H9 (cell line): ENCODE measurements at regions not wholly inside any gene's neighbourhood (a gene's known extent, or its start where the extent isn't known, plus 50 kb on each side); places are given as distances from the start of the nearest gene placed in this dataset.

Experiments
- DNase-seq: peaks from one replicate; pipeline ENCODE4 v3.0.0-alpha.2; 2017
- H2AFZ ChIP-seq: one replicate; pipeline ENCODE4 v1.6.1; 2013; ENCODE audit warnings: mild to moderate bottlenecking, low read length, control low read depth, moderate library complexity
- H2AK5ac ChIP-seq: 2 replicates; pipeline ENCODE4 v1.6.1; 2013; ENCODE audit warnings: low read length, control low read depth, mixed read lengths; ENCODE audit not compliant: insufficient read length
- H2BK120ac ChIP-seq: one replicate; pipeline ENCODE4 v1.6.1; 2013; ENCODE audit warnings: low read depth, mild to moderate bottlenecking, low read length, control low read depth, inconsistent platforms; ENCODE audit not compliant: poor library complexity, severe bottlenecking
- H2BK12ac ChIP-seq: 2 replicates; pipeline ENCODE4 v1.6.1; 2013; ENCODE audit warnings: low read length, control low read depth, mixed read lengths, low read depth; ENCODE audit not compliant: insufficient read length
- H2BK15ac ChIP-seq: 2 replicates; pipeline ENCODE4 v1.6.1; 2013; ENCODE audit warnings: low read depth, low read length, control low read depth
- H2BK20ac ChIP-seq: one replicate; pipeline ENCODE4 v1.6.1; 2013; ENCODE audit warnings: low read depth, mild to moderate bottlenecking, low read length, control low read depth, inconsistent platforms; ENCODE audit not compliant: poor library complexity, severe bottlenecking
- H2BK5ac ChIP-seq: 2 replicates; pipeline ENCODE4 v1.6.1; 2013; ENCODE audit warnings: low read length, control low read depth, mixed read lengths; ENCODE audit not compliant: insufficient read length
- H3K14ac ChIP-seq: 2 replicates; pipeline ENCODE4 v1.6.1; 2013; ENCODE audit warnings: low read length, control low read depth; ENCODE audit not compliant: insufficient read depth
- H3K18ac ChIP-seq: 2 replicates; pipeline ENCODE4 v1.6.1; 2013; ENCODE audit warnings: low read depth, mild to moderate bottlenecking, mixed read lengths, low read length, control low read depth; ENCODE audit not compliant: insufficient read length
- H3K23ac ChIP-seq: 2 replicates; pipeline ENCODE4 v1.6.1; 2013; ENCODE audit warnings: low read length, control low read depth, mixed read lengths, low read depth; ENCODE audit not compliant: insufficient read length
- H3K23me2 ChIP-seq: 2 replicates; pipeline ENCODE4 v1.6.1; 2013; ENCODE audit warnings: low read depth, mild to moderate bottlenecking, mixed read lengths, low read length, control low read depth; ENCODE audit not compliant: insufficient read length, poor library complexity, severe bottlenecking
- H3K27ac ChIP-seq: 2 replicates; pipeline ENCODE4 v1.5.1; 2013; ENCODE audit warnings: low read length, control low read depth, mixed read lengths, low read depth; ENCODE audit not compliant: insufficient read length
- H3K27me3 ChIP-seq: 2 replicates; pipeline ENCODE4 v1.6.1; 2013; ENCODE audit warnings: low read length, control low read depth, inconsistent platforms; ENCODE audit not compliant: insufficient read depth
- H3K4ac ChIP-seq: 2 replicates; pipeline ENCODE4 v1.6.1; 2013; ENCODE audit warnings: low read depth, mild to moderate bottlenecking, control low read depth, inconsistent platforms, low read length, moderate library complexity
- H3K4me1 ChIP-seq: 2 replicates; pipeline ENCODE4 v1.6.1; 2013; ENCODE audit warnings: low read length, control low read depth, inconsistent platforms; ENCODE audit not compliant: insufficient read depth
- H3K4me2 ChIP-seq: 2 replicates; pipeline ENCODE4 v1.6.1; 2013; ENCODE audit warnings: low read length, control low read depth, mixed read lengths; ENCODE audit not compliant: insufficient read length, insufficient read depth
- H3K56ac ChIP-seq: 2 replicates; pipeline ENCODE4 v1.6.1; 2013; ENCODE audit warnings: low read depth, mild to moderate bottlenecking, mixed read lengths, low read length, control low read depth; ENCODE audit not compliant: insufficient read length
- H3K79me1 ChIP-seq: 2 replicates; pipeline ENCODE4 v1.6.1; 2013; ENCODE audit warnings: low read depth, mild to moderate bottlenecking, moderate library complexity, low read length, control low read depth, inconsistent platforms; ENCODE audit not compliant: insufficient read depth, poor library complexity, severe bottlenecking
- H3K79me2 ChIP-seq: 2 replicates; pipeline ENCODE4 v1.6.1; 2013; ENCODE audit warnings: low read length, control low read depth, inconsistent platforms; ENCODE audit not compliant: insufficient read depth
- H3K9ac ChIP-seq: 2 replicates; pipeline ENCODE4 v1.6.1; 2013; ENCODE audit warnings: low read length, control low read depth, mixed read lengths; ENCODE audit not compliant: insufficient read length; ENCODE audit errors: extremely low read depth
- H3K9me3 ChIP-seq: one replicate; pipeline ENCODE4 v1.6.1; 2013; ENCODE audit warnings: low read depth, low read length, inconsistent platforms; ENCODE audit not compliant: control insufficient read depth
- H3T11ph ChIP-seq: one replicate; pipeline ENCODE4 v1.6.1; 2013; ENCODE audit warnings: mild to moderate bottlenecking, low read length, control low read depth, inconsistent platforms
- H4K20me1 ChIP-seq: one replicate; pipeline ENCODE4 v1.6.1; 2013; ENCODE audit not compliant: control insufficient read depth, insufficient read length, insufficient read depth
- H4K5ac ChIP-seq: 2 replicates; pipeline ENCODE4 v1.6.1; 2013; ENCODE audit warnings: low read depth, mild to moderate bottlenecking, mixed read lengths, low read length, control low read depth; ENCODE audit not compliant: insufficient read length
- H4K8ac ChIP-seq: replicated peaks from 2 replicates; pipeline ENCODE4 v1.6.1; 2013; ENCODE audit warnings: low read length, control low read depth, mixed read lengths, low read depth; ENCODE audit not compliant: insufficient read length
- H4K91ac ChIP-seq: 2 replicates; pipeline ENCODE4 v1.6.1; 2013; ENCODE audit warnings: low read depth, mild to moderate bottlenecking, moderate library complexity, mixed read lengths, low read length, control low read depth; ENCODE audit not compliant: insufficient read length
- H3K27ac Mint-ChIP-seq, 3 experiments: 2 replicates in 2 of 3; 3 replicates in 1 of 3; pipeline ENCODE4 v1.8.0; 2020 to 2021; ENCODE audit warnings: mixed read lengths in 3 of 3, mild to moderate bottlenecking in 1 of 3, moderate library complexity in 1 of 3
- H3K27me3 Mint-ChIP-seq: 2 replicates; pipeline ENCODE4 v1.8.0; 2021; ENCODE audit warnings: low read depth, mild to moderate bottlenecking, moderate library complexity, mixed read lengths
- H3K36me3 Mint-ChIP-seq, 3 experiments: 2 replicates in 2 of 3; 3 replicates in 1 of 3; pipeline ENCODE4 v1.8.0; 2020 to 2021; ENCODE audit warnings: low read depth in 3 of 3, mixed read lengths in 3 of 3; ENCODE audit not compliant: insufficient read depth in 1 of 3
- H3K4me1 Mint-ChIP-seq, 2 experiments: 2 replicates each; pipeline ENCODE4 v1.8.0; 2020; ENCODE audit warnings: mixed read lengths in 2 of 2
- H3K4me3 Mint-ChIP-seq, 2 experiments: 2 replicates in 1 of 2; 3 replicates in 1 of 2; pipeline ENCODE4 v1.8.0; 2020 to 2021; ENCODE audit warnings: mild to moderate bottlenecking in 2 of 2, mixed read lengths in 2 of 2, moderate library complexity in 1 of 2
- H3K9me3 Mint-ChIP-seq, 2 experiments: 2 replicates in 1 of 2; 3 replicates in 1 of 2; pipeline ENCODE4 v1.8.0; 2020; ENCODE audit warnings: mild to moderate bottlenecking in 2 of 2, mixed read lengths in 2 of 2, moderate library complexity in 1 of 2
- WGBS: extraction: QIAGEN DNeasy Blood & Tissue Kit; methylation state at CpG from one replicate; pipeline ENCODE4 v1.1.7; 2013; ENCODE audit warnings: missing lambda C conversion rate, low lambda C conversion rate, mixed read lengths; ENCODE audit not compliant: insufficient read length; ENCODE audit errors: extremely low coverage; 5-methylcytosine and 5-hydroxymethylcytosine counted together
- TF ChIP-seq, protein P1 (sequence below): fragments of 200-600 bp; sonication (generic); conservative IDR thresholded peaks from 3 replicates; pipeline ENCODE4 v1.8.0; 2021; ENCODE audit warnings: antibody characterized with exemption, mild to moderate bottlenecking

DNA sequence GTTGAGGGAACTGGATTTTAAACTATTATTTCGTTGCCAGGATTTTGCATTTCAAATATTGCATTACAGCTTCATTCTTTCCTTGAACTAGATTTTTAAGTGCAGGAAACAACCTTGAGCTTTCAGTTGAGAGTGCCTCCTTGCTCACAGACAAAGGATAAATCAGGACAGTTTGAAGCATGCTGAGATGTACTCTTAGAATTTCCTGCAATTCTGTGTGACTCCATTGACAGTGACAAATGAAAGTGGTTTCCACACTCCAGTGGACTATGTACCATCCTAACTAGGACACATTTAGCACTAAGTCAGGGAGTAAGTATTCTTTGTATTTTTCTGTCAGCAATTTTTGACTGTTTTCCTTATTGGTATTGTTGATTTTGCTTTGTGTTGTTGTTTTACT is 100.0 kb upstream of the PLCXD3 start:
- Mint-ChIP-seq H3K9me3 (peaks cover 6 to 17% of the 10 kb centered on the region in 2 experiments; a peak in 4 of 5 replicates), H3K36me3 (peaks cover 0 to 9% (median 0%) of the 10 kb centered on the region in 3 experiments; a peak in 3 of 7 replicates), H3K4me1 (no peaks in the 10 kb centered on the region), H3K27ac (no peak overlapping the region), H3K4me3 (no peak overlapping the region), H3K27me3 (no peaks in the 10 kb centered on the region)
- no peak overlapping the region for H4K91ac ChIP-seq
- H2BK5ac ChIP-seq, result no peak overlapping the region
- no CpG with 5 or more reads among the region's 1 CpG for WGBS
- no peak overlapping the region for H3T11ph ChIP-seq
- no peak overlapping the region for H3K4ac ChIP-seq
- H3K27ac ChIP-seq, result no peak overlapping the region
- H3K23ac ChIP-seq, result no peak overlapping the region
- H3K23me2 ChIP-seq, result no peaks in the 10 kb centered on the region
- no peaks in the 10 kb centered on the region for H4K20me1 ChIP-seq
- no peaks in the 10 kb centered on the region for H3K4me1 ChIP-seq
- H4K8ac ChIP-seq, result no peak overlapping the region
- no peak overlapping the region for H3K9ac ChIP-seq
- H3K18ac ChIP-seq, result no peak overlapping the region
- no peak overlapping the region for H3K14ac ChIP-seq
- H2BK12ac ChIP-seq, result no peak overlapping the region
- no peak overlapping the region for H2BK15ac ChIP-seq
- no peaks in the 10 kb centered on the region for H3K27me3 ChIP-seq
- no peak overlapping the region for H3K4me2 ChIP-seq
- H3K79me1 ChIP-seq, result no peaks in the 10 kb centered on the region
- TF ChIP-seq, protein P1, sequence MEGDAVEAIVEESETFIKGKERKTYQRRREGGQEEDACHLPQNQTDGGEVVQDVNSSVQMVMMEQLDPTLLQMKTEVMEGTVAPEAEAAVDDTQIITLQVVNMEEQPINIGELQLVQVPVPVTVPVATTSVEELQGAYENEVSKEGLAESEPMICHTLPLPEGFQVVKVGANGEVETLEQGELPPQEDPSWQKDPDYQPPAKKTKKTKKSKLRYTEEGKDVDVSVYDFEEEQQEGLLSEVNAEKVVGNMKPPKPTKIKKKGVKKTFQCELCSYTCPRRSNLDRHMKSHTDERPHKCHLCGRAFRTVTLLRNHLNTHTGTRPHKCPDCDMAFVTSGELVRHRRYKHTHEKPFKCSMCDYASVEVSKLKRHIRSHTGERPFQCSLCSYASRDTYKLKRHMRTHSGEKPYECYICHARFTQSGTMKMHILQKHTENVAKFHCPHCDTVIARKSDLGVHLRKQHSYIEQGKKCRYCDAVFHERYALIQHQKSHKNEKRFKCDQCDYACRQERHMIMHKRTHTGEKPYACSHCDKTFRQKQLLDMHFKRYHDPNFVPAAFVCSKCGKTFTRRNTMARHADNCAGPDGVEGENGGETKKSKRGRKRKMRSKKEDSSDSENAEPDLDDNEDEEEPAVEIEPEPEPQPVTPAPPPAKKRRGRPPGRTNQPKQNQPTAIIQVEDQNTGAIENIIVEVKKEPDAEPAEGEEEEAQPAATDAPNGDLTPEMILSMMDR, result no peak
- H2BK20ac ChIP-seq, result no peak overlapping the region
- no peak overlapping the region for H3K56ac ChIP-seq
- no peak overlapping the region for H2AK5ac ChIP-seq
- no peak overlapping the region for H2AFZ ChIP-seq
- H3K79me2 ChIP-seq, result no peaks in the 10 kb centered on the region
- H4K5ac ChIP-seq, result no peak overlapping the region
- no peak for DNase-seq
- H3K9me3 ChIP-seq, result no peaks in the 10 kb centered on the region
- no peak overlapping the region for H2BK120ac ChIP-seq
